ENCODE measurements at regions not wholly inside any gene's neighbourhood (a gene's known extent, or its start where the extent isn't known, plus 50 kb on each side); places are given as distances from the start of the nearest gene placed in this dataset.
"Not testable (repeated sequence)": the region's sequence is repeated elsewhere in the genome, so short reads cannot be mapped to it uniquely, and the experiment has no call there.

- no peak for DNase-seq (ENCODE audit: low spot score)
Measured at GRCh38 chr1:178020968-178021640, 51.2 kb upstream of the SEC16B start.

- DNase-seq (ENCODE audit: low spot score): no peak
Measured at GRCh38 chr1:178021950-178022349, 52.1 kb upstream of the SEC16B start.

- no peak for DNase-seq (ENCODE audit: low spot score)
Measured at GRCh38 chr1:178023181-178023618, 53.3 kb upstream of the SEC16B start.

- no peak for DNase-seq (ENCODE audit: low spot score)
Measured at GRCh38 chr1:178024504-178024903, 54.6 kb upstream of the SEC16B start.

GRCh38 chr1:178025613-178026356, 55.9 kb upstream of the SEC16B start:
- DNase-seq (ENCODE audit: low spot score): no peak

GRCh38 chr1:178028841-178029481, 59.1 kb upstream of the SEC16B start:
- no peak for DNase-seq (ENCODE audit: low spot score)

GRCh38 chr1:178030467-178030866, 60.6 kb upstream of the SEC16B start:
- no peak for DNase-seq (ENCODE audit: low spot score)

- peak; percentile 63 for DNase-seq (ENCODE audit: low spot score)
Measured at GRCh38 chr1:178031856-178032320, 62.0 kb upstream of the RASAL2 start.

- no peak for DNase-seq (ENCODE audit: low spot score)
Measured at GRCh38 chr1:178033019-178033418, 60.9 kb upstream of the RASAL2 start.

- no peak for DNase-seq (ENCODE audit: low spot score)
Measured at GRCh38 chr1:178034676-178035075, 59.2 kb upstream of the RASAL2 start.

GRCh38 chr1:178036090-178036489, 57.8 kb upstream of the RASAL2 start:
- no peak for DNase-seq (ENCODE audit: low spot score)

- peak; percentile 12 for DNase-seq (ENCODE audit: low spot score)
Measured at GRCh38 chr1:178037510-178038253, 56.2 kb upstream of the RASAL2 start.

GRCh38 chr1:178038372-178038771, 55.5 kb upstream of the RASAL2 start:
- no peak for DNase-seq (ENCODE audit: low spot score)

- no peak for DNase-seq (ENCODE audit: low spot score)
Measured at GRCh38 chr1:178039891-178040290, 54.0 kb upstream of the RASAL2 start.

GRCh38 chr1:178043940-178044339, 50.0 kb upstream of the RASAL2 start:
- DNase-seq (ENCODE audit: low spot score): not testable (repeated sequence)
